Mucosa of rectum (tissue), 2 donors: ENCODE measurements at regions not wholly inside any gene's neighbourhood (a gene's known extent, or its start where the extent isn't known, plus 50 kb on each side); places are given as distances from the start of the nearest gene placed in this dataset.
"Not testable (repeated sequence)": the region's sequence is repeated elsewhere in the genome, so short reads cannot be mapped to it uniquely, and the experiment has no call there.

Experiments
- H3K27ac ChIP-seq, 2 donors: one replicate each; pipeline ENCODE4 v1.7.0; 2013; ENCODE audit warnings: inconsistent platforms in 2 of 2, low read depth in 2 of 2, low read length in 2 of 2
- H3K27me3 ChIP-seq, 2 donors: one replicate each; pipeline ENCODE4 v1.7.0; 2013; ENCODE audit warnings: low read length in 2 of 2; ENCODE audit not compliant: control insufficient read depth in 2 of 2, insufficient read depth in 2 of 2
- H3K36me3 ChIP-seq, 2 donors: one replicate each; pipeline ENCODE4 v1.7.0; 2013; ENCODE audit warnings: low read length in 2 of 2; ENCODE audit not compliant: control insufficient read depth in 2 of 2, insufficient read depth in 2 of 2
- H3K4me1 ChIP-seq, 2 donors: one replicate each; pipeline ENCODE4 v1.7.0; 2013; ENCODE audit warnings: low read length in 2 of 2, mild to moderate bottlenecking in 1 of 2; ENCODE audit not compliant: control insufficient read depth in 2 of 2, insufficient read depth in 2 of 2
- H3K4me3 ChIP-seq, 2 donors: one replicate each; pipeline ENCODE4 v1.7.0; 2013; ENCODE audit warnings: low read length in 2 of 2
- H3K9ac ChIP-seq, 2 donors: one replicate each; pipeline ENCODE4 v1.7.0; 2013; ENCODE audit warnings: low read length in 2 of 2, low read depth in 1 of 2, mild to moderate bottlenecking in 1 of 2
- H3K9me3 ChIP-seq, 2 donors: one replicate each; pipeline ENCODE4 v1.7.0; 2013; ENCODE audit warnings: low read length in 2 of 2; ENCODE audit not compliant: control insufficient read depth in 2 of 2
- donor health status: healthy.
- donor health status: Normal muscosa, but diverticular disease.

DNA sequence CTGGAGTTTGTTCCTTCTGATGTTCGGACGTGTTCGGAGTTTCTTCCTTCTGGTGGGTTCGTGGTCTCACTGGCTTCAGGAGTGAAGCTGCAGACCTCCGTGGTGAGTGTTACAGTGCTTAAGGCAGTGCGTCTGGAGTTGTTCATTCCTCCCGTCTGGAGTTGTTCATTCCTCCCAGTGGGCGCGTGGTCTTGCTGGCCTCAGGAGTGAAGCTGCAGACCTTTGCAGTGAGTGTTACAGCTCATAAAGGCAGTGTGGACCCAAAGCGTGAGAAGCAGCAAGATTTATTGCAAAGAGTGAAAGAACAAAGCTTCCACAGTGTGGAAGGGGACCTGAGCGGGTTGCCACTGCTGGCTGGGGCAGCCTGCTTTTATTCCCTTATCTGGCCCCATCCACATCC lies 63.4 kb upstream of the DDHD1 start:
- not testable (repeated sequence) for H3K4me3 ChIP-seq, H3K27ac ChIP-seq, H3K9ac ChIP-seq, H3K4me1 ChIP-seq, H3K36me3 ChIP-seq, H3K9me3 ChIP-seq, H3K27me3 ChIP-seq

DNA sequence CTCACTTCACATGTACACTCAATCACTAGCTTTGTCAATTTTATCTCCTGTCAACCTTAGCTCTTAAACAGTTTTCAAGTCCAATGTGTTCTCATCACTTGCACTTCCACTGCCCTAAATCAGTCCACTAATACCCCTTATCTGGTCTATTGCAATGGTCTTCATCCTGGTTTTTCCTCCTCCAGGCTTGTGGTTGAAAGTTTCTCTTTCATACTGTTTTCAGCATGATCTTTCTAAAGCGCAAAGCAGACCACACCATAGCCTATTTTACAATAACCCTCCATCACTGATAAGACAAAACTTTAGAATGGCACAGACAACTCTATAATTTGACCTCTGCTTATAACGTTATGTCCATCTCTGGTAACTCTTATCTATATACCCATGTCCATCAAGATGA lies 62.0 kb upstream of the DDHD1 start:
- Histone ChIP-seq H3K27ac (no peak overlapping the region), H3K9ac (no peak overlapping the region), H3K9me3 (no peaks in the 10 kb centered on the region), H3K4me1 (peaks cover 3 to 6% of the 10 kb centered on the region in 2 donors), H3K27me3 (no peaks in the 10 kb centered on the region), H3K36me3 (no peaks in the 10 kb centered on the region), H3K4me3 (no peak overlapping the region)

DNA sequence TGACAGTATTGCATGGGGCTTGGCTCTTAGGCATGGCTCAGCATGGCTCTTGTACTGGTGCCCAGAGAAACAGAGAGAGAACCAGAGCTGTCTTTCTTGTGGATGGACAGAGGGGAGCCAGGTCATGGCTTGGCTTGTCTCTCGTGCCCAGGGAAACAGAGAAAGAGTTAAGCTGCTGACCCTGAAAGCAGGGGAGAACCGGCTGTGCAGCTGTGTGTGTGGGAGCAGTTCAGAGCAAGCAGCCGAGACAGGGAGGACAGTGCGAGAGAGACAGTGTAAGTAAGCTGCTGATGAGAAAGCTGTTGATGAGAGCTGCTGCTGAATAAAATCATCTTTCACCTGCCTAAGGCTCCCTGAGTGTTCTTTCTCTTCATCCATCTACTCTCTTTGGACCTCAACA lies 61.3 kb upstream of the DDHD1 start:
- H3K36me3 ChIP-seq, result no peaks in the 10 kb centered on the region
- H3K9ac ChIP-seq, result no peak overlapping the region
- no peak overlapping the region for H3K4me3 ChIP-seq
- H3K27ac ChIP-seq, result no peak overlapping the region
- no peaks in the 10 kb centered on the region for H3K9me3 ChIP-seq
- peaks cover 3 to 6% of the 10 kb centered on the region in 2 donors for H3K4me1 ChIP-seq
- H3K27me3 ChIP-seq, result no peaks in the 10 kb centered on the region

DNA sequence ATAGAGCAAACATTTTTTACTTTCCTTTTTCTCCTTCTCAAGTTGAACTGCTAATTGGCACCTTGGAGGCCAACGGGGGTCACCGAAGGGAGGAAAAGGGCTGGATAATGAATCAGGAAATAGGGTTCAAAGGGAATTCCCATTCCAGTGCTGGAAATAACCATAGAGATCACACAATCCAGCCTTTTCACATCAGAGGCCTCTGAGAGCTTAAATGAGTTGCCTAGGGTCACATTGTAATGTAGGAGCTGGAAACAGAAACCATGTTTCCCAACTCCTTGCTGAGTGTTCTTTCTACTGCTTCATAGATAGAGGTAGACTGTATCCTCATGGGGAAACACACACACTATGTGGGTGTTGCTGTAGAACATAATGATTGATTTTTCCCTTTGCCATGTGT lies 60.6 kb upstream of the DDHD1 start:
- no peak overlapping the region for H3K4me3 ChIP-seq
- peaks cover 3 to 6% of the 10 kb centered on the region in 2 donors for H3K4me1 ChIP-seq
- H3K27me3 ChIP-seq, result no peaks in the 10 kb centered on the region
- no peak overlapping the region for H3K9ac ChIP-seq
- no peaks in the 10 kb centered on the region for H3K36me3 ChIP-seq
- H3K27ac ChIP-seq, result no peak overlapping the region
- H3K9me3 ChIP-seq, result no peaks in the 10 kb centered on the region

DNA sequence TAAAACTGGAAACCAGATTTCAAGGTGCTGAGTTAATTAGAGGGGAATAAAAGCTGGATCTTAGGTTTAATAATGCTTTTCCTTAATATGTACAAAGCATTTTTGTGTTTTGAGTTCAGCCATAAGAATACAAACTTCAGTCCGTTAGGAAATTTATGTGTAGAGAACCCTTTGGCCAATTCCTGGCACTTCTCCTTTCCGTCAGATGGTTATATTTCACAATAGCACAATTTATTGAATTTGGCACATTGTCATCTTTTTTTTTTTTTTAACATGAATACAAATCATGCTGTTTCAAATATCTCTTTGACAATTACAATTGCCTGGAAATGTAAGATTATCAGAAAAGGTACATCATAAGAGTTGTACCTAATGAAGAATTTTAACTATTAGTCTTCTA lies 56.2 kb upstream of the DDHD1 start:
- Histone ChIP-seq H3K4me1 (no peaks in the 10 kb centered on the region), H3K9me3 (no peaks in the 10 kb centered on the region), H3K36me3 (no peaks in the 10 kb centered on the region), H3K27ac (no peak overlapping the region), H3K27me3 (no peaks in the 10 kb centered on the region), H3K4me3 (no peak overlapping the region), H3K9ac (no peak overlapping the region)
